ENCODE measurements at regions not wholly inside any gene's neighbourhood (a gene's known extent, or its start where the extent isn't known, plus 50 kb on each side); places are given as distances from the start of the nearest gene placed in this dataset.

DNA sequence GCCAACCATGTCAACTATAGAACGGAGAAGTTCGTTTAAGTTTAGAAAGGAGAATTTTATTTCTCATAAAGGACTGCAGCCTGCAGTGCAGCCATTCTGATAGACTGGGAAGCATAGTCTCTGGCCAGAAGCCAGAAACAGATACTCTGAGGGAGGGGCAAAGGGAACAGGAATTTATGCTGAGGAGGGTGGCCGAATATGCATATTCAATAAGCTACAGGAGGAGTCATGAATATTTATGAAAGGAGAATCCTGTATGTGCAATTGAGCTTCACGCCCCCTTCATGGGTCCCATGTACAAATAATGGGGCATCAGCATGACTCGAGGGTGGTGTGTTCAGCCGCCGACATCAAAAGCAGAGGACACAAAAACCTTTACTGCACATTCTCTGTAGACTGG lies 199.9 kb downstream of the CWF19L2 start:
- TF ChIP-seq, protein P1, sequence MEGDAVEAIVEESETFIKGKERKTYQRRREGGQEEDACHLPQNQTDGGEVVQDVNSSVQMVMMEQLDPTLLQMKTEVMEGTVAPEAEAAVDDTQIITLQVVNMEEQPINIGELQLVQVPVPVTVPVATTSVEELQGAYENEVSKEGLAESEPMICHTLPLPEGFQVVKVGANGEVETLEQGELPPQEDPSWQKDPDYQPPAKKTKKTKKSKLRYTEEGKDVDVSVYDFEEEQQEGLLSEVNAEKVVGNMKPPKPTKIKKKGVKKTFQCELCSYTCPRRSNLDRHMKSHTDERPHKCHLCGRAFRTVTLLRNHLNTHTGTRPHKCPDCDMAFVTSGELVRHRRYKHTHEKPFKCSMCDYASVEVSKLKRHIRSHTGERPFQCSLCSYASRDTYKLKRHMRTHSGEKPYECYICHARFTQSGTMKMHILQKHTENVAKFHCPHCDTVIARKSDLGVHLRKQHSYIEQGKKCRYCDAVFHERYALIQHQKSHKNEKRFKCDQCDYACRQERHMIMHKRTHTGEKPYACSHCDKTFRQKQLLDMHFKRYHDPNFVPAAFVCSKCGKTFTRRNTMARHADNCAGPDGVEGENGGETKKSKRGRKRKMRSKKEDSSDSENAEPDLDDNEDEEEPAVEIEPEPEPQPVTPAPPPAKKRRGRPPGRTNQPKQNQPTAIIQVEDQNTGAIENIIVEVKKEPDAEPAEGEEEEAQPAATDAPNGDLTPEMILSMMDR (IDR thresholded peaks at IDR 0.05; ENCODE audit: low read length): no peak
- TF ChIP-seq EZH2 (IDR thresholded peaks at IDR 0.05; ENCODE audit: borderline replicate concordance, low read length): no peak
